ENCODE measurements at regions not wholly inside any gene's neighbourhood (a gene's known extent, or its start where the extent isn't known, plus 50 kb on each side); places are given as distances from the start of the nearest gene placed in this dataset.

- no peak for TF ChIP-seq CTCF (IDR thresholded peaks at IDR 0.05; ENCODE audit: poor library complexity, severe bottlenecking)
- Histone ChIP-seq H3K4me3 (ENCODE audit: severe bottlenecking) (no peak overlapping the region), H3K4me1 (ENCODE audit: insufficient read depth, poor library complexity, severe bottlenecking) (no peaks in the 10 kb centered on the region), H3K36me3 (ENCODE audit: low read depth) (no peaks in the 10 kb centered on the region), H3K9me3 (ENCODE audit: severe bottlenecking) (no peaks in the 10 kb centered on the region), H3K27me3 (ENCODE audit: insufficient read depth, poor library complexity, severe bottlenecking) (no peaks in the 10 kb centered on the region), H3K27ac (ENCODE audit: poor library complexity, severe bottlenecking) (no peak overlapping the region)
- DNase-seq (ENCODE audit: low spot score) = no peak
- no peak for ATAC-seq (ENCODE audit: low read depth)
Measured at GRCh38 chr6:95383878-95384277, 193.5 kb upstream of the MANEA start.

GRCh38 chr6:95384988-95385387 is 192.3 kb upstream of the MANEA start:
- Histone ChIP-seq H3K9me3 (ENCODE audit: severe bottlenecking) (no peaks in the 10 kb centered on the region), H3K4me3 (ENCODE audit: severe bottlenecking) (no peak overlapping the region), H3K4me1 (ENCODE audit: insufficient read depth, poor library complexity, severe bottlenecking) (no peaks in the 10 kb centered on the region), H3K27ac (ENCODE audit: poor library complexity, severe bottlenecking) (no peak overlapping the region), H3K27me3 (ENCODE audit: insufficient read depth, poor library complexity, severe bottlenecking) (no peaks in the 10 kb centered on the region), H3K36me3 (ENCODE audit: low read depth) (no peaks in the 10 kb centered on the region)
- ATAC-seq (ENCODE audit: low read depth) = no peak
- no peak for TF ChIP-seq CTCF (IDR thresholded peaks at IDR 0.05; ENCODE audit: poor library complexity, severe bottlenecking)
- DNase-seq (ENCODE audit: low spot score) = no peak

GRCh38 chr6:95387845-95388244 is 189.5 kb upstream of the MANEA start:
- no peak for TF ChIP-seq CTCF (IDR thresholded peaks at IDR 0.05; ENCODE audit: poor library complexity, severe bottlenecking)
- no peak overlapping the region for H3K27ac ChIP-seq (ENCODE audit: poor library complexity, severe bottlenecking)
- ATAC-seq (ENCODE audit: low read depth) (no peak), DNase-seq (ENCODE audit: low spot score) (no peak)
- no peaks in the 10 kb centered on the region for H3K27me3 ChIP-seq (ENCODE audit: insufficient read depth, poor library complexity, severe bottlenecking)
- H3K36me3 ChIP-seq (ENCODE audit: low read depth) = no peaks in the 10 kb centered on the region
- H3K9me3 ChIP-seq (ENCODE audit: severe bottlenecking) = no peaks in the 10 kb centered on the region
- H3K4me1 ChIP-seq (ENCODE audit: insufficient read depth, poor library complexity, severe bottlenecking) = no peaks in the 10 kb centered on the region
- H3K4me3 ChIP-seq (ENCODE audit: severe bottlenecking) = no peak overlapping the region

GRCh38 chr6:95404777-95405176 is 172.6 kb upstream of the MANEA start:
- H3K4me3 ChIP-seq (ENCODE audit: severe bottlenecking) = no peak overlapping the region
- DNase-seq (ENCODE audit: low spot score) (no peak), ATAC-seq (ENCODE audit: low read depth) (no peak)
- no peaks in the 10 kb centered on the region for H3K9me3 ChIP-seq (ENCODE audit: severe bottlenecking)
- no peak for TF ChIP-seq CTCF (IDR thresholded peaks at IDR 0.05; ENCODE audit: poor library complexity, severe bottlenecking)
- no peak overlapping the region for H3K27ac ChIP-seq (ENCODE audit: poor library complexity, severe bottlenecking)
- H3K4me1 ChIP-seq (ENCODE audit: insufficient read depth, poor library complexity, severe bottlenecking) = no peaks in the 10 kb centered on the region
- no peaks in the 10 kb centered on the region for H3K36me3 ChIP-seq (ENCODE audit: low read depth)
- peaks cover 4% of the 10 kb centered on the region for H3K27me3 ChIP-seq (ENCODE audit: insufficient read depth, poor library complexity, severe bottlenecking)

GRCh38 chr6:95408111-95408510 is 169.2 kb upstream of the MANEA start:
- H3K4me1 ChIP-seq (ENCODE audit: insufficient read depth, poor library complexity, severe bottlenecking) = no peaks in the 10 kb centered on the region
- no peak for TF ChIP-seq CTCF (IDR thresholded peaks at IDR 0.05; ENCODE audit: poor library complexity, severe bottlenecking)
- no peak overlapping the region for H3K27ac ChIP-seq (ENCODE audit: poor library complexity, severe bottlenecking)
- peaks cover 4% of the 10 kb centered on the region for H3K27me3 ChIP-seq (ENCODE audit: insufficient read depth, poor library complexity, severe bottlenecking)
- H3K4me3 ChIP-seq (ENCODE audit: severe bottlenecking) = no peak overlapping the region
- no peaks in the 10 kb centered on the region for H3K9me3 ChIP-seq (ENCODE audit: severe bottlenecking)
- ATAC-seq (ENCODE audit: low read depth) = no peak
- no peak for DNase-seq (ENCODE audit: low spot score)
- no peaks in the 10 kb centered on the region for H3K36me3 ChIP-seq (ENCODE audit: low read depth)

Data from RWPE2 (cell line).